Fibroblast of skin of back (primary cell): ENCODE measurements at regions not wholly inside any gene's neighbourhood (a gene's known extent, or its start where the extent isn't known, plus 50 kb on each side); places are given as distances from the start of the nearest gene placed in this dataset.
"Not testable (repeated sequence)": the region's sequence is repeated elsewhere in the genome, so short reads cannot be mapped to it uniquely, and the experiment has no call there.

Source experiments
- DNase-seq: peaks from one replicate; pipeline ENCODE4 v3.0.0-alpha.2; 2013

- DNase-seq: no peak
These were observed 346.7 kb upstream of the PPARGC1A start for GRCh38 chr4:24236532-24236931.

GRCh38 chr4:24236120-24236519 lies 346.3 kb upstream of the PPARGC1A start:
- no peak for DNase-seq

GRCh38 chr4:24235618-24236017 lies 345.8 kb upstream of the PPARGC1A start:
- no peak for DNase-seq

GRCh38 chr4:24234288-24234848 lies 344.5 kb upstream of the PPARGC1A start:
- DNase-seq: no peak

GRCh38 chr4:24230955-24231354 lies 341.1 kb upstream of the PPARGC1A start:
- no peak for DNase-seq

- DNase-seq: no peak
These were observed 340.1 kb upstream of the PPARGC1A start for GRCh38 chr4:24229978-24230377.

- no peak for DNase-seq
These were observed 338.8 kb upstream of the PPARGC1A start for GRCh38 chr4:24228692-24229091.

- no peak for DNase-seq
These were observed 336.8 kb upstream of the PPARGC1A start for GRCh38 chr4:24226667-24227066.

GRCh38 chr4:24226023-24226422 lies 336.2 kb upstream of the PPARGC1A start:
- peak; percentile 67 for DNase-seq

- DNase-seq: no peak
These were observed 334.6 kb upstream of the PPARGC1A start for GRCh38 chr4:24224446-24224845.

- DNase-seq: no peak
These were observed 329.4 kb upstream of the PPARGC1A start for GRCh38 chr4:24219209-24219608.

- DNase-seq: no peak
These were observed 328.7 kb upstream of the PPARGC1A start for GRCh38 chr4:24218566-24218965.

- DNase-seq: no peak
These were observed 324.9 kb upstream of the PPARGC1A start for GRCh38 chr4:24214796-24215195.

- no peak for DNase-seq
These were observed 324.1 kb upstream of the PPARGC1A start for GRCh38 chr4:24213961-24214360.

- DNase-seq: no peak
These were observed 322.8 kb upstream of the PPARGC1A start for GRCh38 chr4:24212642-24213041.

GRCh38 chr4:24211856-24212255 lies 322.0 kb upstream of the PPARGC1A start:
- DNase-seq: peak; percentile 30

GRCh38 chr4:24210332-24210902 lies 320.6 kb upstream of the PPARGC1A start:
- peak; percentile 73 for DNase-seq

GRCh38 chr4:24209906-24210305 lies 320.1 kb upstream of the PPARGC1A start:
- DNase-seq: no peak

- DNase-seq: no peak
These were observed 319.3 kb upstream of the PPARGC1A start for GRCh38 chr4:24209131-24209530.

- DNase-seq: no peak
These were observed 318.8 kb upstream of the PPARGC1A start for GRCh38 chr4:24208691-24209090.

- not testable (repeated sequence) for DNase-seq
These were observed 314.9 kb upstream of the PPARGC1A start for GRCh38 chr4:24204708-24205107.

GRCh38 chr4:24203926-24204325 lies 314.1 kb upstream of the PPARGC1A start:
- DNase-seq: no peak

GRCh38 chr4:24202579-24202978 lies 312.7 kb upstream of the PPARGC1A start:
- no peak for DNase-seq

GRCh38 chr4:24197955-24198354 lies 308.1 kb upstream of the PPARGC1A start:
- DNase-seq: no peak

- no peak for DNase-seq
These were observed 306.9 kb upstream of the PPARGC1A start for GRCh38 chr4:24196785-24197184.
